ENCODE measurements at regions not wholly inside any gene's neighbourhood (a gene's known extent, or its start where the extent isn't known, plus 50 kb on each side); places are given as distances from the start of the nearest gene placed in this dataset.

DNA sequence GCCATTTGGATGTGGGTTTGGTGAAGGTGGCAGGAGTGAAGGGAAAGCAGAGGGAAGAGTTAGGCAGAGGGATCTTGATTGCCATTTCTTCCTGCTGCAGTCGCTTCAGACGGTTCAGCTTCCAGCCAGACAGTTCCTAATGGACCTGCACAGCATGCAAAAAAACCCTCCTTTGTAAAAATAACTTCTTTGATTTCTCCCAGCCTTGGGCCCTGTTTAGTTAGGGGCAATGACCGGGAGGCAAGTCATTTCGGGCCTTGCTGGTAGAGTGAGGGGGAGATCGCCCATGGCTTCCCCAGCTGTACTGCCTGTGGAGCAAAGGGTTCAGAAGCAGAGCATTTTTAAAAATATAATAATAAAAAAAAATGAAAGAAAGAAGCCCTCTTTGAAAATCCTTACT lies 67.2 kb upstream of the TLE1 start:
- TF ChIP-seq TAF1 (IDR thresholded peaks at IDR 0.05; ENCODE audit: borderline replicate concordance, insufficient read depth, low read length): no peak
- no peak for TF ChIP-seq POLR2AphosphoS5 (IDR thresholded peaks at IDR 0.05; ENCODE audit: low read depth, low read length)
- TF ChIP-seq FOXP2 (optimal IDR thresholded peaks at IDR 0.05; ENCODE audit: borderline replicate concordance, extremely low read depth, extremely low read length, insufficient read depth): no peak
- no peak for TF ChIP-seq SIN3A (IDR thresholded peaks at IDR 0.05; ENCODE audit: borderline replicate concordance, insufficient read depth, low read length)

DNA sequence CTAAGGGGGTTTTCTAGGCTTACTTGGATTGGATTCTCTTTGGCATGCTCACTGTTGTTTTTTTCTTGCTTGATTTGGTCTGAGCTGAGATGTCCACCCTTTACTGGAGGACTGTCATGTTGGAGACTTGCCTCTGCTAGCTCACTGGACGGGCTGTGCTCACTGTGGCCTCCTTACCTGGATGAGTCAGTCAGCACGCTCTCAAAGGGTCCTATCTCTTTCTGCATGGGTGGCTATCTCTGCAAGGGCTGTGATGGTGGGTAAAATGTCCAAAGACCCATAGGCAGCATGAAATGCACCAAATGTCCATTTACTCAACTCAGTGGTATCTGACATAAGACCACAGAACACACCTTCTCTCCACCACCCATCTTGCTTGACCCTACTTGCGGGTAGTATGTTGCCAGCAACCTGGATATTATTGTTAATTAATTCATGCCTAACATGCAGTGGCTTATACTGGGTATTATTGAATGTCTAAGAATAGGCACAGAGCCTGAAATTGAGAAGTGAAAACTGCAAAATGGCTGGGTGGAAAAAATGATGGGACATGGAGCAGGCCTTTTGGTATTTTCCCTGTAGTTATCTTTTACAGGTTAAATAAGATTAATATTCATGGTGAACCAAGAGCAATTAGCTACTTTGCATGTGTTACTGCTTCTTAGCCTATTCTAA lies 68.9 kb upstream of the TLE1 start:
- TF ChIP-seq, protein P1, sequence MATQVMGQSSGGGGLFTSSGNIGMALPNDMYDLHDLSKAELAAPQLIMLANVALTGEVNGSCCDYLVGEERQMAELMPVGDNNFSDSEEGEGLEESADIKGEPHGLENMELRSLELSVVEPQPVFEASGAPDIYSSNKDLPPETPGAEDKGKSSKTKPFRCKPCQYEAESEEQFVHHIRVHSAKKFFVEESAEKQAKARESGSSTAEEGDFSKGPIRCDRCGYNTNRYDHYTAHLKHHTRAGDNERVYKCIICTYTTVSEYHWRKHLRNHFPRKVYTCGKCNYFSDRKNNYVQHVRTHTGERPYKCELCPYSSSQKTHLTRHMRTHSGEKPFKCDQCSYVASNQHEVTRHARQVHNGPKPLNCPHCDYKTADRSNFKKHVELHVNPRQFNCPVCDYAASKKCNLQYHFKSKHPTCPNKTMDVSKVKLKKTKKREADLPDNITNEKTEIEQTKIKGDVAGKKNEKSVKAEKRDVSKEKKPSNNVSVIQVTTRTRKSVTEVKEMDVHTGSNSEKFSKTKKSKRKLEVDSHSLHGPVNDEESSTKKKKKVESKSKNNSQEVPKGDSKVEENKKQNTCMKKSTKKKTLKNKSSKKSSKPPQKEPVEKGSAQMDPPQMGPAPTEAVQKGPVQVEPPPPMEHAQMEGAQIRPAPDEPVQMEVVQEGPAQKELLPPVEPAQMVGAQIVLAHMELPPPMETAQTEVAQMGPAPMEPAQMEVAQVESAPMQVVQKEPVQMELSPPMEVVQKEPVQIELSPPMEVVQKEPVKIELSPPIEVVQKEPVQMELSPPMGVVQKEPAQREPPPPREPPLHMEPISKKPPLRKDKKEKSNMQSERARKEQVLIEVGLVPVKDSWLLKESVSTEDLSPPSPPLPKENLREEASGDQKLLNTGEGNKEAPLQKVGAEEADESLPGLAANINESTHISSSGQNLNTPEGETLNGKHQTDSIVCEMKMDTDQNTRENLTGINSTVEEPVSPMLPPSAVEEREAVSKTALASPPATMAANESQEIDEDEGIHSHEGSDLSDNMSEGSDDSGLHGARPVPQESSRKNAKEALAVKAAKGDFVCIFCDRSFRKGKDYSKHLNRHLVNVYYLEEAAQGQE (IDR thresholded peaks at IDR 0.05; ENCODE audit: insufficient read depth in 1 of 2, low read depth in 2 of 2, low read length in 2 of 2): no peak
- TF ChIP-seq SIN3A (IDR thresholded peaks at IDR 0.05; ENCODE audit: borderline replicate concordance, insufficient read depth, low read length) (no peak), FOXP2 (optimal IDR thresholded peaks at IDR 0.05; ENCODE audit: borderline replicate concordance, extremely low read depth, extremely low read length, insufficient read depth) (no peak), POLR2AphosphoS5 (IDR thresholded peaks at IDR 0.05; ENCODE audit: low read depth, low read length) (no peak), TAF1 (IDR thresholded peaks at IDR 0.05; ENCODE audit: borderline replicate concordance, insufficient read depth, low read length) (no peak)

DNA sequence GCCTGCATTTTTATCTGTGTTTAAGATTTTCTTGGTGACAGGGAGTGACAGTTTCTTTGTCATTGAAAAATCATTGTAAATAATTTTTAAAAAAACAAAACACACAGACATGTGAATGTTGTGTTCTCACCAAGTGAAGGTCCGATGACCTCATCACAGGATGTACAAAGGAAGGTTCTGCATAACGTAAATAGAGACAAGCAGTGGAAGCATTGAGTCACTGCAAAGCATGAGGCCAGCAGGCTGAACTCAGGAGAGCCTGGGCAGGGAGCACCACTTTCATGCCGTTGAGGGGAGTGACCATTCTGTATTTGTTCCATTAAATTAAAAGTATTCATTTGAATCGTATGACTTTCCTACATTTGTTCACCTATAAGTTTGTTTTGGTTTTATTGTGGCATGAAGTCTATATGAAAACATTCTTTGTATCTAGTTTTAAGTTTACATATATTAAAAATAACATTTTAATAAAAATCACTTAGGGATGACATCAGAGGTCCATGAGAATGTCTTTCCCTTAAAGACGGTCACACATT lies 70.4 kb upstream of the TLE1 start:
- TF ChIP-seq SIN3A (IDR thresholded peaks at IDR 0.05; ENCODE audit: borderline replicate concordance, insufficient read depth, low read length) (no peak), FOXP2 (optimal IDR thresholded peaks at IDR 0.05; ENCODE audit: borderline replicate concordance, extremely low read depth, extremely low read length, insufficient read depth) (peak; percentile 43)

- TF ChIP-seq SIN3A (IDR thresholded peaks at IDR 0.05; ENCODE audit: borderline replicate concordance, insufficient read depth, low read length): no peak
- no peak for TF ChIP-seq POLR2AphosphoS5 (IDR thresholded peaks at IDR 0.05; ENCODE audit: low read depth, low read length)
- TF ChIP-seq FOXP2 (optimal IDR thresholded peaks at IDR 0.05; ENCODE audit: borderline replicate concordance, extremely low read depth, extremely low read length, insufficient read depth): no peak
- no peak for TF ChIP-seq TAF1 (IDR thresholded peaks at IDR 0.05; ENCODE audit: borderline replicate concordance, insufficient read depth, low read length)
- TF ChIP-seq, protein P1 (IDR thresholded peaks at IDR 0.05; ENCODE audit: insufficient read depth in 1 of 2, low read depth in 2 of 2, low read length in 2 of 2): no peak
Measured at GRCh38 chr9:81767921-81768320, 78.6 kb upstream of the TLE1 start.

DNA sequence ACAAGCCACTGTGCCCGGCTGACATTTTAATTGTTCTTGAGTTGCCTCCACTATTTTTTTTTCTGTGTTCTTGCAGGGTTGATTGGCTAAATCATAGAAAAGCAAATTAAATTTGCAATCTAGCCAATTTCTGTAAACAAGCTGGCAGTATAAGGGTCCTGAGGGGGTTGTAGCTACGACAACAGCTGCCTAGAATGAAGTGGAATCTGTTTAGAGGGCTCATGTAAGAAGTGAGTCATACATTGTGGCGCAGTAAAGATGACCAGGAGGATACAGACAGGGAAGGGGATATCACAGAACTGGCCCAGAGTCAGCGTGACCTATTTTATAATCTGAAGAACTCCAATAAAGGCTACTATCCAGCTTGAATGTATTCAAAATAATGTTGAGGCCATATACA lies 82.2 kb upstream of the TLE1 start:
- TF ChIP-seq FOXP2 (optimal IDR thresholded peaks at IDR 0.05; ENCODE audit: borderline replicate concordance, extremely low read depth, extremely low read length, insufficient read depth) (no peak), SIN3A (IDR thresholded peaks at IDR 0.05; ENCODE audit: borderline replicate concordance, insufficient read depth, low read length) (no peak), POLR2AphosphoS5 (IDR thresholded peaks at IDR 0.05; ENCODE audit: low read depth, low read length) (no peak), TAF1 (IDR thresholded peaks at IDR 0.05; ENCODE audit: borderline replicate concordance, insufficient read depth, low read length) (no peak)
- TF ChIP-seq, protein P1 (IDR thresholded peaks at IDR 0.05; ENCODE audit: insufficient read depth in 1 of 2, low read depth in 2 of 2, low read length in 2 of 2): no peak

DNA sequence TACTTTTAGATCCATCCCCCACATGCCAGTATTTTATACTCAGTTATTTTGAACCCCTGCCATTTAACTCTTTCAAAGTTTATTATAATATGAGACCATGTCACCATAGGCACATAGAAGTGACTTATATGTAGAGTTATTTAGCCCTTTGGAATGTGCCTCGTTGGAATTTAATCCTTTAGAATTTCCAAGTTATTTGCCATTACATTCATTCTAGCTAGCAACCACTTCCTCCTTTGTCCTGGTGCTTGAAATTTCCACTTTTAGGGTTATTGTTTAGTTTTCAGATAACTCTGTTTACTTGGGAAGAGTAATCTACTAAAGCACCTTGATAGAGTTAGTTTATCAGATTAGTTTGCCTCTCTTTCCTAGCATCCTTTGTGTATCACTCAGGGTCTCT lies 82.8 kb upstream of the TLE1 start:
- no peak for TF ChIP-seq POLR2AphosphoS5 (IDR thresholded peaks at IDR 0.05; ENCODE audit: low read depth, low read length)
